Loucy (cell line): ENCODE measurements at regions not wholly inside any gene's neighbourhood (a gene's known extent, or its start where the extent isn't known, plus 50 kb on each side); places are given as distances from the start of the nearest gene placed in this dataset.

Experiments
- H2AFZ ChIP-seq: fragments of 200-600 bp; sonication (generic); 2 replicates; pipeline ENCODE4 v1.6.0; 2016; ENCODE audit warnings: antibody characterized with exemption, mild to moderate bottlenecking, low read length, moderate library complexity
- H3F3A ChIP-seq: fragments of 200-600 bp; 2 replicates; pipeline ENCODE4 v1.6.0; 2016; ENCODE audit warnings: antibody characterized with exemption, low read depth, mild to moderate bottlenecking
- H3K27me3 ChIP-seq: fragments of 200-600 bp; sonication (generic); 2 replicates; pipeline ENCODE4 v1.6.1; 2014; ENCODE audit warnings: low read length, mild to moderate bottlenecking; ENCODE audit not compliant: insufficient read depth, poor library complexity, severe bottlenecking
- H3K36me3 ChIP-seq: fragments of 200-600 bp; sonication (generic); 2 replicates; pipeline ENCODE4 v1.6.1; 2016; ENCODE audit warnings: low read length; ENCODE audit not compliant: insufficient read depth
- H3K4me1 ChIP-seq: fragments of 200-600 bp; sonication (generic); 2 replicates; pipeline ENCODE4 v1.5.1; 2014; ENCODE audit warnings: low read length, mild to moderate bottlenecking; ENCODE audit not compliant: insufficient read depth, poor library complexity, severe bottlenecking
- H3K4me2 ChIP-seq: fragments of 200-600 bp; sonication (generic); 2 replicates; pipeline ENCODE4 v1.6.0; 2014; ENCODE audit warnings: antibody characterized with exemption, low read length, low read depth, mild to moderate bottlenecking; ENCODE audit not compliant: poor library complexity, severe bottlenecking
- H3K4me3 ChIP-seq: fragments of 200-600 bp; sonication (generic); 2 replicates; pipeline ENCODE4 v1.5.1; 2014; ENCODE audit warnings: low read length, mild to moderate bottlenecking, mixed read lengths; ENCODE audit not compliant: poor library complexity, severe bottlenecking
- H3K79me2 ChIP-seq: fragments of 200-600 bp; sonication (generic); 2 replicates; pipeline ENCODE4 v1.6.1; 2014; ENCODE audit warnings: low read length; ENCODE audit not compliant: insufficient read depth
- H3K9ac ChIP-seq: fragments of 200-600 bp; sonication (generic); 2 replicates; pipeline ENCODE4 v1.6.0; 2014; ENCODE audit warnings: mild to moderate bottlenecking, low read depth, low read length, moderate library complexity; ENCODE audit not compliant: poor library complexity, severe bottlenecking
- H3K9me2 ChIP-seq: fragments of 200-600 bp; sonication (generic); replicated peaks from 2 replicates; pipeline ENCODE4 v1.6.1; 2016; ENCODE audit warnings: low read depth, low read length, mixed read lengths
- H3K9me3 ChIP-seq: fragments of 200-600 bp; sonication (generic); 2 replicates; pipeline ENCODE4 v1.6.1; 2014; ENCODE audit warnings: mild to moderate bottlenecking, antibody characterized with exemption, low read length, low read depth; ENCODE audit not compliant: insufficient read depth
- H4K20me1 ChIP-seq: fragments of 200-600 bp; sonication (generic); 2 replicates; pipeline ENCODE4 v1.6.0; 2014; ENCODE audit warnings: antibody characterized with exemption, low read length, mild to moderate bottlenecking; ENCODE audit not compliant: insufficient read depth, poor library complexity, severe bottlenecking
- CTCF ChIP-seq: fragments of 200-600 bp; sonication (generic); conservative IDR thresholded peaks from 2 replicates; pipeline ENCODE4 v1.5.1; 2014; ENCODE audit warnings: mild to moderate bottlenecking, antibody characterized with exemption, low read length
- EZH2phosphoT487 ChIP-seq: fragments of 200-600 bp; IDR thresholded peaks from 2 replicates; pipeline ENCODE4 v1.6.1; 2018; ENCODE audit warnings: antibody characterized with exemption, mild to moderate bottlenecking, moderate library complexity, borderline replicate concordance

- H3K4me3 ChIP-seq = no peak overlapping the region
- H3K9ac ChIP-seq = no peak overlapping the region
- H3K27me3 ChIP-seq = no peaks in the 10 kb centered on the region
- no peaks in the 10 kb centered on the region for H4K20me1 ChIP-seq
- H3K36me3 ChIP-seq = no peaks in the 10 kb centered on the region
- no peaks in the 10 kb centered on the region for H3F3A ChIP-seq
- no peaks in the 10 kb centered on the region for H3K9me3 ChIP-seq
- no peak for TF ChIP-seq CTCF
- TF ChIP-seq EZH2phosphoT487 = no peak
- no peak overlapping the region for H2AFZ ChIP-seq
- no peaks in the 10 kb centered on the region for H3K9me2 ChIP-seq
- H3K4me1 ChIP-seq = no peaks in the 10 kb centered on the region
- H3K4me2 ChIP-seq = no peak overlapping the region
- no peaks in the 10 kb centered on the region for H3K79me2 ChIP-seq
Observed at GRCh38 chr12:91882910-91883309, 262.7 kb downstream of the BTG1 start.

GRCh38 chr12:91880528-91880927 is 265.1 kb downstream of the BTG1 start:
- Histone ChIP-seq H3K27me3 (no peaks in the 10 kb centered on the region), H3K79me2 (no peaks in the 10 kb centered on the region), H3K4me3 (no peak overlapping the region), H3K9ac (no peak overlapping the region), H3K4me1 (peaks cover 3% of the 10 kb centered on the region), H3K4me2 (no peak overlapping the region), H3K9me2 (no peaks in the 10 kb centered on the region), H2AFZ (no peak overlapping the region), H4K20me1 (no peaks in the 10 kb centered on the region), H3K36me3 (no peaks in the 10 kb centered on the region), H3K9me3 (no peaks in the 10 kb centered on the region), H3F3A (no peaks in the 10 kb centered on the region)
- TF ChIP-seq CTCF = no peak
- TF ChIP-seq EZH2phosphoT487 = no peak

GRCh38 chr12:91877456-91878235 is 268.0 kb downstream of the BTG1 start:
- H3K4me2 ChIP-seq = peak overlapping the region; percentile 19
- peaks cover 3% of the 10 kb centered on the region for H3K4me1 ChIP-seq
- H3K4me3 ChIP-seq = no peak overlapping the region
- no peaks in the 10 kb centered on the region for H3K27me3 ChIP-seq
- no peaks in the 10 kb centered on the region for H3F3A ChIP-seq
- no peak overlapping the region for H3K9ac ChIP-seq
- no peaks in the 10 kb centered on the region for H3K9me3 ChIP-seq
- H3K79me2 ChIP-seq = no peaks in the 10 kb centered on the region
- no peaks in the 10 kb centered on the region for H3K36me3 ChIP-seq
- no peaks in the 10 kb centered on the region for H3K9me2 ChIP-seq
- no peak overlapping the region for H2AFZ ChIP-seq
- no peaks in the 10 kb centered on the region for H4K20me1 ChIP-seq
- no peak for TF ChIP-seq EZH2phosphoT487
- no peak for TF ChIP-seq CTCF
